IMR-90 (cell line): ENCODE measurements at regions not wholly inside any gene's neighbourhood (a gene's known extent, or its start where the extent isn't known, plus 50 kb on each side); places are given as distances from the start of the nearest gene placed in this dataset.

Experiments
- POLR2A ChIP-seq: IDR thresholded peaks from 2 replicates; pipeline ENCODE4 v1.6.1; 2012; ENCODE audit warnings: mild to moderate bottlenecking, low read depth, low read length
- RCOR1 ChIP-seq: IDR thresholded peaks from 2 replicates; pipeline ENCODE4 v1.6.1; 2012; ENCODE audit warnings: mild to moderate bottlenecking, low read length, improper control_type of control experiment; ENCODE audit not compliant: insufficient replicate concordance
- RFX5 ChIP-seq: IDR thresholded peaks from 2 replicates; pipeline ENCODE4 v1.8.0; 2012; ENCODE audit warnings: low read depth, mild to moderate bottlenecking, low read length, moderate library complexity
- TF ChIP-seq, protein P1 (sequence below): conservative IDR thresholded peaks from 2 replicates; pipeline ENCODE4 v1.5.1; 2012; ENCODE audit warnings: mild to moderate bottlenecking, low read depth, low read length, improper control_type of control experiment

DNA sequence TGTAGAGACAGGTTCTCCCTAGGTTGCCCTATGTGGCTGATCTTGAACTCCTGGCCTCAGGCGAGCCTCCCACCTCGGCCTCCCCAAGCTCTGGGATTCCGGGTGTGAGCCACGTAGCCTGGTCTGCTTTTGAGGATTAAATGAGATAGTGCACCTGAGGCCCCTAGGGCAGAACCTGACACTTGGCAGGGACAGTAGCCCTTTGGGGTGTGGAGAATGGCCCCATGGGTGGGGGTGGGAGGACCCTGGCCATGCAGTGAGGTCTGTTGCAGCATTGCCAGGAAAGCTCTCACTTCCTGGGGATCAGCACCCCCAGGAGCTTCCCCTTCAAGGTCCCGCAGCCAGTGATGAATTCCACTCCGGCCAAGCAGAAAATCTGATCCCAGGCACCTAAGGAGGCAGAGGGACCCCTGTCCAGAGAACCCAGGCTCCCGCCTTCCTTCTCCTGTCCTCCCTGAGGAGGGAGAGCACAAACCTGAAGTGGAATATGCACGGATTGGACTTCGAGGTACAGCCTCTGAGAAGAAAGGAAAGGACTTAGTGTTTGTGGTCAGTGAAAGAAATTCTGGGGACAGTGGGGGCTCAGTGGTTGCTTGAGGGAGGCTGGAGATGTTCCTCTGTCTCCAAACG, 73.9 kb upstream of the UNC5A start:
- no peak for TF ChIP-seq POLR2A
- no peak for TF ChIP-seq RFX5
- no peak for TF ChIP-seq RCOR1
- TF ChIP-seq, protein P1, sequence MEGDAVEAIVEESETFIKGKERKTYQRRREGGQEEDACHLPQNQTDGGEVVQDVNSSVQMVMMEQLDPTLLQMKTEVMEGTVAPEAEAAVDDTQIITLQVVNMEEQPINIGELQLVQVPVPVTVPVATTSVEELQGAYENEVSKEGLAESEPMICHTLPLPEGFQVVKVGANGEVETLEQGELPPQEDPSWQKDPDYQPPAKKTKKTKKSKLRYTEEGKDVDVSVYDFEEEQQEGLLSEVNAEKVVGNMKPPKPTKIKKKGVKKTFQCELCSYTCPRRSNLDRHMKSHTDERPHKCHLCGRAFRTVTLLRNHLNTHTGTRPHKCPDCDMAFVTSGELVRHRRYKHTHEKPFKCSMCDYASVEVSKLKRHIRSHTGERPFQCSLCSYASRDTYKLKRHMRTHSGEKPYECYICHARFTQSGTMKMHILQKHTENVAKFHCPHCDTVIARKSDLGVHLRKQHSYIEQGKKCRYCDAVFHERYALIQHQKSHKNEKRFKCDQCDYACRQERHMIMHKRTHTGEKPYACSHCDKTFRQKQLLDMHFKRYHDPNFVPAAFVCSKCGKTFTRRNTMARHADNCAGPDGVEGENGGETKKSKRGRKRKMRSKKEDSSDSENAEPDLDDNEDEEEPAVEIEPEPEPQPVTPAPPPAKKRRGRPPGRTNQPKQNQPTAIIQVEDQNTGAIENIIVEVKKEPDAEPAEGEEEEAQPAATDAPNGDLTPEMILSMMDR: no peak
